ENCODE measurements at regions not wholly inside any gene's neighbourhood (a gene's known extent, or its start where the extent isn't known, plus 50 kb on each side); places are given as distances from the start of the nearest gene placed in this dataset.
"Not testable (repeated sequence)": the region's sequence is repeated elsewhere in the genome, so short reads cannot be mapped to it uniquely, and the experiment has no call there.

GRCh38 chr2:142561656-142562055 lies 315.8 kb upstream of the KYNU start:
- no peak for DNase-seq (ENCODE audit: low read depth in 1 of 2, low spot score in 1 of 2)
- no peak for TF ChIP-seq JUND (IDR thresholded peaks at IDR 0.05; ENCODE audit: low read depth)
- in situ Hi-C loops (cut with HindIII; ENCODE audit: low pct_unique_long_range_greater_than_20kb, low sequenced_read_pairs): no loop called here

DNA sequence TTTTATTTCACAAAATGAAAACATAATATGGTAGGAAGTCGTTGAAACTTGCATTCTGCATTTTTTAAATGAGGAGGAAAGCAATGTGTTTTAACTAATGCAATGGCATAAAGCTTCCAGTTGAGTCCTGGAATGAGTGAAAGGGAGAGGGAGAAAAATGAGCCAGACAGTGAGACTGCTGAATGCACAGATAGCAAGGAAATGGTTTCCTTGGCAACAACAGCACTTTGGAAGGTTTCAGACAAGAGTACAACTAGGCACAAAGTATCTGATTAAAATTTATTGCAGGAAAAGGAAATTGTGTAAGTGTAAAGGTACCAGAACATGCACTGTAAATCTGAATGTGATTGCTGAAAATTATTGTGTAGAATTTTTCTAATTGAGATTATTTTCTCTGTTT lies 320.1 kb upstream of the KYNU start:
- TF ChIP-seq JUND (IDR thresholded peaks at IDR 0.05; ENCODE audit: low read depth): no peak
- in situ Hi-C loops (cut with HindIII; ENCODE audit: low pct_unique_long_range_greater_than_20kb, low sequenced_read_pairs): no loop called here
- no peak for DNase-seq (ENCODE audit: low read depth in 1 of 2, low spot score in 1 of 2)

- DNase-seq (ENCODE audit: low read depth in 1 of 2, low spot score in 1 of 2); in situ Hi-C loops (cut with HindIII; ENCODE audit: low pct_unique_long_range_greater_than_20kb, low sequenced_read_pairs): not testable (repeated sequence)
These were observed 331.5 kb upstream of the KYNU start for GRCh38 chr2:142545999-142546398.

DNA sequence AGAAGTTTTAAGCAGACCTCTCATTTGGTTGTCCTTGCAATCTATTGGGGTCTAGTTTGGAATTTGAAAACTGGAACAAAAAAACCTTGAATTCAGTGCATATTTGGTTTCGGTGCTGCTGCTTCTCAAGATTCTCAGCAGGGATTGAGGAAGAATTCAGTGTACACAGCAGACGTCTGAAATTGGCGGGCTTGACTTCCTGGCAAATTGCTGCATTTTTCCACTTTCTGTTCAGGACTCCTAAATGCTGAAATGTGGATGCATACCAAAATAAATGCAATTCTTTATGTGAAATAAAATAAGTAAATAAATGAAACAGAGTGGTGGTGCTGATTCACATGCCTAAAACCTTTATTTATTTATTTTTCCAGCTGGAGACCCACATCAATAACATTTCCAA lies 332.4 kb upstream of the KYNU start:
- in situ Hi-C loops (cut with HindIII; ENCODE audit: low pct_unique_long_range_greater_than_20kb, low sequenced_read_pairs): no loop called here
- no peak for DNase-seq (ENCODE audit: low read depth in 1 of 2, low spot score in 1 of 2)
- no peak for TF ChIP-seq JUND (IDR thresholded peaks at IDR 0.05; ENCODE audit: low read depth)

- in situ Hi-C loops (cut with HindIII; ENCODE audit: low pct_unique_long_range_greater_than_20kb, low sequenced_read_pairs): no loop called here
- no peak for TF ChIP-seq JUND (IDR thresholded peaks at IDR 0.05; ENCODE audit: low read depth)
- DNase-seq (ENCODE audit: low read depth in 1 of 2, low spot score in 1 of 2): no peak
These were observed 333.3 kb upstream of the KYNU start for GRCh38 chr2:142544173-142544572.

- in situ Hi-C loops (cut with HindIII; ENCODE audit: low pct_unique_long_range_greater_than_20kb, low sequenced_read_pairs): no loop called here
These were observed 335.0 kb upstream of the KYNU start for GRCh38 chr2:142542431-142542910.

DNA sequence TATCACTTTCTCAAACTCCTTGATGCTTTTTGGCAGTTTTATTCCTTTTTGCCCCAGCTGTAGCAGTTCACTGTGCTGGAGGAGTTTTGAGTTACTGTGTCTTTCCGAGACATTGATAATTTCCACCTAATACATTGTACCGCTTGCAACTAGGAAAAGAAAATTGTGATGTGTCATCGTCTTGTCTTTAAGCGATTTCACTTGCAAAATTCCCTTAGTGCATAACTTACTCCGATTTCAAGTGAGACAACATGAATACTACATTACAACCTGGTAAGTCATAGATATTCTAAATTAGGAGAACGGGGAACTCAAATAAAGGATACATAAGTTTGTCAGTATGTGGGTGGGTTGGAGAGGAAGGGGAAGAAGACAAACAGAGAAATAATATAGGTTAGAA lies 340.5 kb upstream of the KYNU start:
- no peak for TF ChIP-seq JUND (IDR thresholded peaks at IDR 0.05; ENCODE audit: low read depth)
- DNase-seq (ENCODE audit: low read depth in 1 of 2, low spot score in 1 of 2): no peak
- in situ Hi-C loops (cut with HindIII; ENCODE audit: low pct_unique_long_range_greater_than_20kb, low sequenced_read_pairs): no loop called here

More at GRCh38 chr2:142542431-142542910, 335.0 kb upstream of the KYNU start:
- no peak for DNase-seq (ENCODE audit: low read depth in 1 of 2, low spot score in 1 of 2)
- TF ChIP-seq JUND (IDR thresholded peaks at IDR 0.05; ENCODE audit: low read depth): no peak

DNA sequence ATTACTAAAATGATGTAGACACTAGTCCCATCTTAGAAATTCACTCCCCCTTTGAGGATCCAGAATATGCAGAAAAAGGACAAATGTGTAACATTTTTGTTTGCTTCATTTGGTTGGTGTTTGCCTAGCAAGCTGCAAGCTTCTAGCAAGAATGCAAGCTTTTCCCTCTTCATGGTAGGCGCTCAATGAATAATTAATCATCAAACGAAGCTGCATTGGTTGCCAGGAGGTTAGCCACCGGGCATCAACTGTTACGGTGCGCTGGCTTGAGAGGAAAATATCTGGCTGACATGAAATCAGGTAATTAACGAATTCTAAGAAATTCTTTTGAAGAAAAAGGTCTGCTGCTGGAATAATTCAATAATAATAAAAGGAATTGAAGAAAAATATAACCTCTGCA lies 341.0 kb upstream of the KYNU start:
- no peak for DNase-seq (ENCODE audit: low read depth in 1 of 2, low spot score in 1 of 2)
- no peak for TF ChIP-seq JUND (IDR thresholded peaks at IDR 0.05; ENCODE audit: low read depth)
- in situ Hi-C loops (cut with HindIII; ENCODE audit: low pct_unique_long_range_greater_than_20kb, low sequenced_read_pairs): no loop called here

- in situ Hi-C loops (cut with HindIII; ENCODE audit: low pct_unique_long_range_greater_than_20kb, low sequenced_read_pairs): no loop called here
- DNase-seq (ENCODE audit: low read depth in 1 of 2, low spot score in 1 of 2): no peak
- no peak for TF ChIP-seq JUND (IDR thresholded peaks at IDR 0.05; ENCODE audit: low read depth)
These were observed 342.2 kb upstream of the KYNU start for GRCh38 chr2:142535311-142535710.

DNA sequence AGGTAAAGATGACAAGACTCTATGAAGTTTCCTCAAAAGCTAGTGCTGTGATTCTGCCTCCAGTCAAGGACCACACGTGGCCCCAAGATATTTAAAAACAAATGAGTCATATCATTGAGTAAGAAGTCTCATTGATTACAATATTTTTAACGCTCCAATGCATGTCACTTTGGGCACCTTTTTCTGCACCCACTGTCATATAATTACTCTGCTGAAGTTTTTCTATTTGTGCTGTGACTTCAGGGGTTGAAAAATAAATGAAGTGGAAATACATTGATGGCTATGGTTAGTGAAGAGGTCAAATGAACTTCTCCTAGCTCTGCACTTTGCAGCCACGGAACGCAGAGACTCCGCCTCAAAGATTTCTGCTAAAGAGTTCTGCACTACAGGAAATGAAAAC lies 344.3 kb upstream of the KYNU start:
- in situ Hi-C loops (cut with HindIII; ENCODE audit: low pct_unique_long_range_greater_than_20kb, low sequenced_read_pairs): no loop called here
- TF ChIP-seq JUND (IDR thresholded peaks at IDR 0.05; ENCODE audit: low read depth): no peak
- DNase-seq (ENCODE audit: low read depth in 1 of 2, low spot score in 1 of 2): no peak

GRCh38 chr2:142531377-142531776 lies 346.1 kb upstream of the KYNU start:
- no peak for TF ChIP-seq JUND (IDR thresholded peaks at IDR 0.05; ENCODE audit: low read depth)
- in situ Hi-C loops (cut with HindIII; ENCODE audit: low pct_unique_long_range_greater_than_20kb, low sequenced_read_pairs): no loop called here
- no peak for DNase-seq (ENCODE audit: low read depth in 1 of 2, low spot score in 1 of 2)

DNA sequence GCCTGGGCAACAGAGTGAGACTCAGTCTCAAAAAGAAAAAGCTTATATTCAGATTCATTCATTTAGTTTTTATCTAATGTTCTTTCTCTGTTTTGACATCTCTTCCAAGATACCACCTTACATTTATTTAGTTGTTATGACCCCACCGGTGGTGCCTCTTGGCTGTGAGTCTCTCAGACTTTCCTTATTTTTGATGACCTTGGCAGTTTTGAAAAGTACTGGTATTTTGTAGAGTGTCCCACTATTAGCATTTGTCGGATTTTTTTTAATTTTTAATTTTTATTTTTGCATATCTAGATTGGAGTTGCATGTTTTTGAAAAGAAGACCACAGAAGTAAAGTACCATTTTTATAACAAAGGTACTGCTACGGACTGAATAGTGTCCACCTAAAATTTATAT lies 351.7 kb upstream of the KYNU start:
- no peak for TF ChIP-seq JUND (IDR thresholded peaks at IDR 0.05; ENCODE audit: low read depth)
- in situ Hi-C loops (cut with HindIII; ENCODE audit: low pct_unique_long_range_greater_than_20kb, low sequenced_read_pairs): no loop called here
- DNase-seq (ENCODE audit: low read depth in 1 of 2, low spot score in 1 of 2): no peak

GRCh38 chr2:142521492-142521891 lies 356.0 kb upstream of the KYNU start:
- TF ChIP-seq JUND (IDR thresholded peaks at IDR 0.05; ENCODE audit: low read depth): no peak
- no peak for DNase-seq (ENCODE audit: low read depth in 1 of 2, low spot score in 1 of 2)
- in situ Hi-C loops (cut with HindIII; ENCODE audit: low pct_unique_long_range_greater_than_20kb, low sequenced_read_pairs): no loop called here

GRCh38 chr2:142515493-142515892 lies 362.0 kb upstream of the KYNU start:
- TF ChIP-seq JUND (IDR thresholded peaks at IDR 0.05; ENCODE audit: low read depth): no peak
- no peak for DNase-seq (ENCODE audit: low read depth in 1 of 2, low spot score in 1 of 2)
- in situ Hi-C loops (cut with HindIII; ENCODE audit: low pct_unique_long_range_greater_than_20kb, low sequenced_read_pairs): no loop called here
